ENCODE measurements at regions not wholly inside any gene's neighbourhood (a gene's known extent, or its start where the extent isn't known, plus 50 kb on each side); places are given as distances from the start of the nearest gene placed in this dataset.

- WGBS, 2 experiments (ENCODE audit: extremely low coverage in 2 of 2, insufficient read length in 1 of 2), result no CpG with 5 or more reads among the region's 3 CpGs
- no peak overlapping the region for H2AFZ ChIP-seq (replicated peaks; ENCODE audit: low read length, poor library complexity)
- no peak overlapping the region for H3K4me3 ChIP-seq (ENCODE audit: insufficient read depth, low read depth, low read length)
- no peak overlapping the region for H2AK5ac ChIP-seq (ENCODE audit: low read depth, low read length)
- ATAC-seq (ENCODE audit: low read depth) (peak; percentile 77), DNase-seq (peak; percentile 70)
- peaks cover 7% of the 10 kb centered on the region; the same call in 1 of the 2 replicates for H3K4me1 ChIP-seq (ENCODE audit: control insufficient read depth, insufficient read depth, low read length)
- no peak overlapping the region for H2BK20ac ChIP-seq (ENCODE audit: low read depth, low read length)
- no peaks in the 10 kb centered on the region for H4K20me1 ChIP-seq (ENCODE audit: insufficient read depth, low read length)
- H3K4me2 ChIP-seq (ENCODE audit: low read depth, low read length), result peak overlapping the region; percentile 39; the same call in 1 of the 2 replicates
- H3K9ac ChIP-seq (ENCODE audit: low read depth, low read length), result no peak overlapping the region
- no peaks in the 10 kb centered on the region for H3K36me3 ChIP-seq (ENCODE audit: control insufficient read depth, insufficient read depth, low read length)
- in situ Hi-C loops (cut with MboI; ENCODE audit: low sequenced_read_pairs) (no loop called here), dilution Hi-C loops (cut with HindIII; ENCODE audit: low sequenced_read_pairs, unreplicated experiment) (no loop called here), intact Hi-C loops (cut with micrococcal nuclease) (no loop called here)
- TF ChIP-seq BHLHE40 (IDR thresholded peaks at IDR 0.05; ENCODE audit: low read depth, low read length) (peak; percentile 85), FOS (IDR thresholded peaks at IDR 0.05; ENCODE audit: low read depth, low read length) (peak; percentile 36; the same call in 1 of the 2 replicates), MXI1 (IDR thresholded peaks at IDR 0.05; ENCODE audit: borderline replicate concordance, low read depth, low read length) (no peak)
- peaks cover 4% of the 10 kb centered on the region; the same call in 1 of the 2 replicates for H3K9me1 ChIP-seq (ENCODE audit: insufficient read depth, low read length)
- no peak overlapping the region for H4K8ac ChIP-seq (ENCODE audit: low read depth in 2 of 2, low read length in 2 of 2)
- no TSS peak for BruUV-seq (replicated peaks)
- no peak overlapping the region; the same call in 1 of the 2 replicates for H3K18ac ChIP-seq (ENCODE audit: low read depth, low read length)
- H3K27ac ChIP-seq (ENCODE audit: insufficient read depth, low read length), result no peak overlapping the region
- H2BK120ac ChIP-seq (ENCODE audit: low read depth, low read length), result peak overlapping the region; percentile 54
- H2BK5ac ChIP-seq (ENCODE audit: low read depth, low read length, poor library complexity, severe bottlenecking), result peak overlapping the region; percentile 53
- no peaks in the 10 kb centered on the region for H3K27me3 ChIP-seq (ENCODE audit: control insufficient read depth, insufficient read depth, low read length)
- no peak overlapping the region for H4K91ac ChIP-seq (ENCODE audit: insufficient read depth, low read depth, low read length)
- H3K14ac ChIP-seq (replicated peaks; ENCODE audit: low read depth, low read length), result peak overlapping the region; percentile 63
- ChIA-PET POLR2A (ENCODE audit: unreplicated experiment) (no interaction called here), CTCF (interaction anchor here (1.0 to 1.4 kb wide), 2 partner anchors 45 to 474 kb away, joined by 3 to 4 read pairs; no protein-coding TSS in a partner anchor)
- H3K4ac ChIP-seq (ENCODE audit: low read depth, low read length), result no peak overlapping the region
- peak overlapping the region; percentile 68; the same call in 1 of the 3 replicates for H2BK15ac ChIP-seq (ENCODE audit: low read depth, low read length)
- no peaks in the 10 kb centered on the region for H3K79me1 ChIP-seq (ENCODE audit: low read depth in 1 of 2, low read length in 2 of 2)
- H2AK9ac ChIP-seq (replicated peaks; ENCODE audit: low read depth, low read length, poor library complexity), result no peak overlapping the region
- no peak overlapping the region for H4K5ac ChIP-seq (ENCODE audit: low read depth, low read length)
- no peak overlapping the region for H3K23ac ChIP-seq (ENCODE audit: low read depth, low read length)
- H3K9me3 ChIP-seq (ENCODE audit: control insufficient read depth, insufficient read depth, low read length), result no peaks in the 10 kb centered on the region
- no peak overlapping the region for H3K56ac ChIP-seq (ENCODE audit: extremely low read depth, insufficient read depth, low read length)
Measured at GRCh38 chr4:138510053-138510452, 267.9 kb upstream of the SLC7A11 start.
